Naive B cell (primary cell): ENCODE measurements at regions not wholly inside any gene's neighbourhood (a gene's known extent, or its start where the extent isn't known, plus 50 kb on each side); places are given as distances from the start of the nearest gene placed in this dataset.
"Not testable (repeated sequence)": the region's sequence is repeated elsewhere in the genome, so short reads cannot be mapped to it uniquely, and the experiment has no call there.

Experiments used
- ATAC-seq, 2 donors: fragments of 150-1000 bp; cut with Tn5 transposase; 2 replicates each; pipeline ENCODE4 v1.10.0; 2021; ENCODE audit warnings: low read depth in 2 of 2, mild to moderate bottlenecking in 2 of 2, moderate library complexity in 2 of 2
- DNase-seq: peaks from one replicate; pipeline ENCODE4 v3.0.0; 2022
- H3K27ac Mint-ChIP-seq, 6 donors: one replicate each; pipeline ENCODE4 v1.8.0; 2020 to 2022; ENCODE audit warnings: mild to moderate bottlenecking in 6 of 6, mixed read lengths in 6 of 6, moderate library complexity in 5 of 6, inconsistent platforms in 2 of 6
- H3K27me3 Mint-ChIP-seq, 3 donors: one replicate each; pipeline ENCODE4 v1.8.0; 2021 to 2022; ENCODE audit warnings: mixed read lengths in 3 of 3, mild to moderate bottlenecking in 1 of 3
- H3K36me3 Mint-ChIP-seq, 2 donors: one replicate each; pipeline ENCODE4 v1.8.0; 2020 to 2022; ENCODE audit warnings: mixed read lengths in 2 of 2, inconsistent platforms in 1 of 2, mild to moderate bottlenecking in 1 of 2
- H3K4me1 Mint-ChIP-seq, 3 donors: one replicate each; pipeline ENCODE4 v1.8.0; 2020 to 2022; ENCODE audit warnings: mixed read lengths in 3 of 3, inconsistent platforms in 1 of 3, mild to moderate bottlenecking in 1 of 3, moderate library complexity in 1 of 3
- H3K4me3 Mint-ChIP-seq, 8 donors: one replicate each; pipeline ENCODE4 v1.8.0; 2020 to 2022; ENCODE audit warnings: mild to moderate bottlenecking in 8 of 8, mixed read lengths in 8 of 8, moderate library complexity in 8 of 8, inconsistent platforms in 2 of 8
- H3K9me3 Mint-ChIP-seq, 7 donors: one replicate each; pipeline ENCODE4 v1.8.0; 2020 to 2022; ENCODE audit warnings: mixed read lengths in 7 of 7, mild to moderate bottlenecking in 5 of 7, inconsistent platforms in 2 of 7, moderate library complexity in 1 of 7

- Mint-ChIP-seq H3K27me3 (no peaks in the 10 kb centered on the region), H3K4me1 (no peaks in the 10 kb centered on the region), H3K9me3 (peaks cover 7 to 28% (median 12%) of the 10 kb centered on the region in 7 donors), H3K36me3 (no peaks in the 10 kb centered on the region), H3K27ac (no peak overlapping the region), H3K4me3 (no peak overlapping the region)
- ATAC-seq (no peak), DNase-seq (no peak)
These were observed 105.8 kb downstream of the SOX1 start for GRCh38 chr13:112172641-112173251.

GRCh38 chr13:112174476-112175110, 107.6 kb downstream of the SOX1 start:
- no peak for DNase-seq
- Mint-ChIP-seq H3K36me3 (no peaks in the 10 kb centered on the region), H3K4me1 (no peaks in the 10 kb centered on the region), H3K27ac (no peak overlapping the region), H3K9me3 (peaks cover 5 to 25% (median 12%) of the 10 kb centered on the region in 7 donors), H3K4me3 (no peak overlapping the region), H3K27me3 (no peaks in the 10 kb centered on the region)
- no peak for ATAC-seq

- Mint-ChIP-seq H3K4me3 (no peak overlapping the region), H3K27ac (no peak overlapping the region), H3K27me3 (no peaks in the 10 kb centered on the region), H3K4me1 (no peaks in the 10 kb centered on the region), H3K9me3 (peaks cover 4 to 23% (median 12%) of the 10 kb centered on the region in 7 donors), H3K36me3 (no peaks in the 10 kb centered on the region)
- ATAC-seq (no peak), DNase-seq (no peak)
These were observed 108.5 kb downstream of the SOX1 start for GRCh38 chr13:112175162-112176075.

- not testable (repeated sequence) for DNase-seq, H3K27ac Mint-ChIP-seq, H3K4me1 Mint-ChIP-seq, H3K36me3 Mint-ChIP-seq, ATAC-seq, H3K27me3 Mint-ChIP-seq, H3K4me3 Mint-ChIP-seq
- H3K9me3 Mint-ChIP-seq, result peaks cover 4 to 23% (median 12%) of the 10 kb centered on the region in 7 donors
These were observed 109.5 kb downstream of the SOX1 start for GRCh38 chr13:112176141-112177119.

- no peak for DNase-seq
- Mint-ChIP-seq H3K27ac (no peak overlapping the region), H3K27me3 (peaks cover 0 to 7% (median 0%) of the 10 kb centered on the region in 3 donors), H3K4me1 (no peaks in the 10 kb centered on the region), H3K36me3 (no peaks in the 10 kb centered on the region), H3K9me3 (peaks cover 4 to 23% (median 12%) of the 10 kb centered on the region in 7 donors), H3K4me3 (no peak overlapping the region)
- no peak for ATAC-seq
These were observed 110.7 kb downstream of the SOX1 start for GRCh38 chr13:112177450-112178288.

GRCh38 chr13:112178769-112179168, 111.8 kb downstream of the SOX1 start:
- Mint-ChIP-seq H3K27ac (no peak overlapping the region), H3K36me3 (no peaks in the 10 kb centered on the region), H3K4me3 (no peak overlapping the region), H3K4me1 (no peaks in the 10 kb centered on the region), H3K27me3 (peaks cover 0 to 7% (median 3%) of the 10 kb centered on the region in 3 donors), H3K9me3 (peaks cover 3 to 15% (median 11%) of the 10 kb centered on the region in 7 donors)
- DNase-seq, result no peak
- ATAC-seq, result no peak

- Mint-ChIP-seq H3K4me3 (no peak overlapping the region), H3K36me3 (no peaks in the 10 kb centered on the region), H3K27me3 (peaks cover 0 to 8% (median 7%) of the 10 kb centered on the region in 3 donors), H3K27ac (no peak overlapping the region), H3K9me3 (peaks cover 2 to 10% (median 5%) of the 10 kb centered on the region in 7 donors), H3K4me1 (no peaks in the 10 kb centered on the region)
- no peak for DNase-seq
- no peak for ATAC-seq
These were observed 112.5 kb downstream of the SOX1 start for GRCh38 chr13:112179421-112179820.

GRCh38 chr13:112179995-112180394, 113.0 kb downstream of the SOX1 start:
- H3K9me3 Mint-ChIP-seq, result peaks cover 0 to 9% (median 2%) of the 10 kb centered on the region in 7 donors

GRCh38 chr13:112181336-112182067, 114.6 kb downstream of the SOX1 start:
- no peak overlapping the region for H3K4me3 Mint-ChIP-seq
- no peaks in the 10 kb centered on the region for H3K36me3 Mint-ChIP-seq
- peaks cover 0 to 4% (median 0%) of the 10 kb centered on the region in 7 donors for H3K9me3 Mint-ChIP-seq
- DNase-seq (no peak), ATAC-seq (no peak)
- no peak overlapping the region for H3K27ac Mint-ChIP-seq
- peaks cover 0 to 8% (median 7%) of the 10 kb centered on the region in 3 donors for H3K27me3 Mint-ChIP-seq
- H3K4me1 Mint-ChIP-seq, result no peaks in the 10 kb centered on the region

More at GRCh38 chr13:112179995-112180394, 113.0 kb downstream of the SOX1 start:
- Mint-ChIP-seq H3K27ac (no peak overlapping the region), H3K36me3 (no peaks in the 10 kb centered on the region), H3K4me3 (no peak overlapping the region), H3K4me1 (no peaks in the 10 kb centered on the region), H3K27me3 (peaks cover 0 to 8% (median 7%) of the 10 kb centered on the region in 3 donors)
- ATAC-seq, result no peak
- DNase-seq, result no peak

GRCh38 chr13:112182251-112182650, 115.3 kb downstream of the SOX1 start:
- DNase-seq, result no peak

GRCh38 chr13:112182846-112183531, 116.0 kb downstream of the SOX1 start:
- DNase-seq, result no peak
- H3K36me3 Mint-ChIP-seq, result no peaks in the 10 kb centered on the region
- H3K27ac Mint-ChIP-seq, result no peak overlapping the region
- no peak overlapping the region for H3K4me3 Mint-ChIP-seq
- H3K27me3 Mint-ChIP-seq, result peaks cover 0 to 8% (median 7%) of the 10 kb centered on the region in 3 donors
- ATAC-seq, result no peak
- H3K4me1 Mint-ChIP-seq, result no peaks in the 10 kb centered on the region
- H3K9me3 Mint-ChIP-seq, result peaks cover 0 to 4% (median 1%) of the 10 kb centered on the region in 7 donors

More at GRCh38 chr13:112182251-112182650, 115.3 kb downstream of the SOX1 start:
- Mint-ChIP-seq H3K9me3 (peaks cover 0 to 4% (median 1%) of the 10 kb centered on the region in 7 donors), H3K36me3 (no peaks in the 10 kb centered on the region), H3K27ac (no peak overlapping the region), H3K4me3 (no peak overlapping the region), H3K27me3 (peaks cover 0 to 8% (median 7%) of the 10 kb centered on the region in 3 donors), H3K4me1 (no peaks in the 10 kb centered on the region)
- ATAC-seq, result no peak
